Esophagus (tissue), 2 donors: ENCODE measurements at regions not wholly inside any gene's neighbourhood (a gene's known extent, or its start where the extent isn't known, plus 50 kb on each side); places are given as distances from the start of the nearest gene placed in this dataset.

Experiments used
- H3K27ac ChIP-seq, 2 donors: one replicate each; pipeline ENCODE4 v1.5.1; 2013; ENCODE audit warnings: low read depth in 2 of 2, mild to moderate bottlenecking in 2 of 2, inconsistent platforms in 1 of 2, low read length in 1 of 2, moderate library complexity in 1 of 2
- H3K27me3 ChIP-seq, 2 donors: one replicate each; pipeline ENCODE4 v1.6.1; 2013; ENCODE audit warnings: low read length in 2 of 2, control low read depth in 1 of 2, mild to moderate bottlenecking in 1 of 2; ENCODE audit not compliant: insufficient read depth in 2 of 2, control insufficient read depth in 1 of 2
- H3K36me3 ChIP-seq, 2 donors: one replicate each; pipeline ENCODE4 v1.6.1; 2013; ENCODE audit warnings: low read length in 1 of 2; ENCODE audit not compliant: control insufficient read depth in 2 of 2, insufficient read depth in 2 of 2
- H3K4me1 ChIP-seq, 2 donors: one replicate each; pipeline ENCODE4 v1.6.1; 2013; ENCODE audit warnings: low read length in 1 of 2; ENCODE audit not compliant: control insufficient read depth in 2 of 2, insufficient read depth in 2 of 2
- H3K4me3 ChIP-seq, 2 donors: one replicate each; pipeline ENCODE4 v1.5.1; 2013; ENCODE audit warnings: low read length in 2 of 2, mild to moderate bottlenecking in 2 of 2, low read depth in 1 of 2, moderate library complexity in 1 of 2
- H3K9me3 ChIP-seq, 2 donors: one replicate each; pipeline ENCODE4 v1.6.1; 2013; ENCODE audit warnings: mild to moderate bottlenecking in 2 of 2, low read depth in 1 of 2, low read length in 1 of 2, moderate library complexity in 1 of 2; ENCODE audit not compliant: control insufficient read depth in 2 of 2, insufficient read depth in 1 of 2
- WGBS, 2 donors: extraction: QIAGEN DNeasy Blood & Tissue Kit; methylation state at CpG; one replicate each; pipeline ENCODE4 v1.1.7; 2013; 5-methylcytosine and 5-hydroxymethylcytosine counted together
- donor health status: healthy with polysubstance abuse.
- donor health status: Bipolar disorder and iron deficiency.

DNA sequence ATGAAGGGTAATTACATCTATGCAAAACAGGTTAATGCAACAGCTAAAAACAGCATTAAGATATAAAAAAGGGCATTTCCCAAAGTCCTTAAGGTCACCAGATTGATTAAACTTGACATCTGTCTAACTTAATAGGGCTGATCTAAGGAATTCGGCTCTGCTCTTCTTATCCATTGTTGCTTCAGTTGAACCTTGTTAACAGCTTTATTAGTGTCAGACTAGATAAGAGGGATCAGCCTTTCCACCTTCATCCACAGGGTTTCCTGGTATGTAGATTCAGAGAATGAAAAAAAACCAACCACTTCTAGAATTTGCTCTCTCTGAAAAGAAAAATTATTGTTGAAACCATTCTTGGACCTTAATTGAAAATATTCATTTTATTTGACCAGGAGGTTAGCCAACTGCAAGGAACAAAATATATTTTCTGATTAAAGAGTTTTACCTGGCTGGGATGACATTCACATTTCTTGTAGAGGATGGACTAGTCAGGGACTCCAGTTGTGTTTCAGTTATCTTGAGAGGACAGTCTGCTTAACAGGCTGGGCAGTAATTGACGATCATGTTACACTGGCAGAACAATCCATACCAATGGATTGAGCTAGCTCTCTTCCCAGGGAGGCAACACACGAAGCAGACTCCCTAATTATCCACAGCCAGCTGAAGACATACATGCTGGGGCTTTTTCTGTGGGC lies 357.4 kb upstream of the ACVR2A start:
- Histone ChIP-seq H3K36me3 (no peaks in the 10 kb centered on the region), H3K4me1 (no peaks in the 10 kb centered on the region), H3K27ac (no peak overlapping the region), H3K27me3 (no peaks in the 10 kb centered on the region), H3K4me3 (no peak overlapping the region), H3K9me3 (no peaks in the 10 kb centered on the region)
- 71 to 73% methylated on average over 3 of the region's 3 CpGs for WGBS, 2 donors

DNA sequence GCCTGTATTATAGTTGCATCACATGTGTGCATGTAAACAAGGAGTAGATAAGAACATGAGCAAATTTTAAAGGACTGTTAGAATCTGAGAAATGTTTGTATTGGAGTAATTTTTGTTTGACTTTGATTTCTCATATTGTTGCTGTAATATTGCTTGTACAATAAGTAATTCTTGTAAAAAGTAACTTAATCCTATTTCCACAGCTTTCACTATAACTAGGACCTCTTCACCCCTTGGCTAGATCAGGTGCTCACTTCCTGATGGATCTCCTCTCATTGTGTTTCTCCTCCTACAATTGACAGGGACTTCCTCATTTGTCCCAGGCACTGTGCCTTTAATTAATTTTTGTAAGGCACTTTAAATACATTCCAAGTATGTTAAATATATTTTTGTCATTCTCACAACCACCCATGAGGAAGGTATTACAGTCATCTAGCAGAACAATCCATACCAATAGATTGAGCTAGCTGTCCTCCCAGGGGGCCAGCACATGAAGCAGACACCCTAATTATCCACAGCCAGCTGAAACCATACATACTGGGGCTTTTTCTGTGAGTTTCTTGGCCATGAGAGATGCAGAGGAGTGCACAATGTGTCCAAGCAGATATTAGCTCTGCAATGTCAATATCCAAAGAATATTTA lies 359.5 kb upstream of the ACVR2A start:
- Histone ChIP-seq H3K9me3 (no peaks in the 10 kb centered on the region), H3K4me1 (no peaks in the 10 kb centered on the region)

DNA sequence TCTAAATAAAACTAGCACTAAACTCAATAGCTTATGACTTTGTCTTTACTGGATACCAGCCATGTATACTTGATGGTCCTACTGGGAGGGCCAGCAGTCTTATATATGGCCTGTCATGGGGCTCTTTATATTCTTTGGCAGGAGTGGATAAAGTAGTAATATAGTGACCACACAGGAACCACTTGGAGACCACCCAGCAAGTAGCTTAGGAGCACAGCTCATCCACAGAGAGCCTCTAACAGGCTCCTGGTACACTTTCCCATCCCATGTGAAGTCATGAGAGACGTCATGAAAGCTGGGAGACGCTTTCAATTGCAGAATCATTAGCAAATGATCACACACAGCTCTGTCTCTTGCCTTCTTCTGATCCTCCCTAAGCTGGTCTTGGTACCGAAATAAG lies 360.9 kb upstream of the ACVR2A start:
- no peaks in the 10 kb centered on the region for H3K27me3 ChIP-seq
- no peak overlapping the region for H3K4me3 ChIP-seq
- H3K4me1 ChIP-seq: no peaks in the 10 kb centered on the region
- no peaks in the 10 kb centered on the region for H3K36me3 ChIP-seq
- no peak overlapping the region for H3K27ac ChIP-seq
- no peaks in the 10 kb centered on the region for H3K9me3 ChIP-seq
- WGBS, 2 donors: 63 to 69% methylated on average over 3 of the region's 3 CpGs

More for the DNA sequence above, 359.5 kb upstream of the ACVR2A start:
- Histone ChIP-seq H3K27me3 (no peaks in the 10 kb centered on the region), H3K4me3 (no peak overlapping the region), H3K36me3 (no peaks in the 10 kb centered on the region), H3K27ac (no peak overlapping the region)

- Histone ChIP-seq H3K9me3 (no peaks in the 10 kb centered on the region), H3K4me1 (no peaks in the 10 kb centered on the region), H3K27me3 (no peaks in the 10 kb centered on the region), H3K36me3 (no peaks in the 10 kb centered on the region), H3K27ac (no peak overlapping the region), H3K4me3 (no peak overlapping the region)
- 67 to 73% methylated on average over 3 of the region's 3 CpGs for WGBS, 2 donors
Measured at GRCh38 chr2:147482916-147483669, 361.7 kb upstream of the ACVR2A start.

- H3K36me3 ChIP-seq: no peaks in the 10 kb centered on the region
- H3K4me1 ChIP-seq: no peaks in the 10 kb centered on the region
- no peak overlapping the region for H3K4me3 ChIP-seq
- no peaks in the 10 kb centered on the region for H3K9me3 ChIP-seq
- no peak overlapping the region for H3K27ac ChIP-seq
- WGBS, 2 donors: 77 to 80% methylated on average over 6 of the region's 6 CpGs
- no peaks in the 10 kb centered on the region for H3K27me3 ChIP-seq
Measured at GRCh38 chr2:147482111-147482895, 362.5 kb upstream of the ACVR2A start.

DNA sequence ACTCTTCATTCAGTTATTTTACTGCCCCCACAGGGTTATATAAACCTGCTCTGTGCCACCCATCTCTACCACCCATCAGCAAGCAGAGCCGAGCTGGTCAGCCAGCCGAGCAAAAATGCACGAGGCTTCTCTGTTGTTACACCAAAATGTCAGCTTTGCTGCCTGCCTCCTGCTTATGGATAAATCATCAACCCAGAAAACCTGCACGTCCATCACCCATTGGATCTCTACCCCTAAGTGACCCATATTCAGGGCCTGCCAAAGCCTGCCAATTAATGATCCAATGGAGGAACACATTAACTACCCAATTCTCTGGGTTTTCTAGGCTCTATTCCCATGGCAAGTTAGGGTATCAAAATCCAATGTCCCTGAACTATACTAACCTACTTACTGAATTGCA lies 365.5 kb upstream of the ACVR2A start:
- Histone ChIP-seq H3K27me3 (no peaks in the 10 kb centered on the region), H3K36me3 (no peaks in the 10 kb centered on the region), H3K9me3 (no peaks in the 10 kb centered on the region), H3K27ac (no peak overlapping the region), H3K4me1 (no peaks in the 10 kb centered on the region), H3K4me3 (no peak overlapping the region)
- WGBS, 2 donors: 92 to 96% methylated on average over 4 of the region's 4 CpGs

DNA sequence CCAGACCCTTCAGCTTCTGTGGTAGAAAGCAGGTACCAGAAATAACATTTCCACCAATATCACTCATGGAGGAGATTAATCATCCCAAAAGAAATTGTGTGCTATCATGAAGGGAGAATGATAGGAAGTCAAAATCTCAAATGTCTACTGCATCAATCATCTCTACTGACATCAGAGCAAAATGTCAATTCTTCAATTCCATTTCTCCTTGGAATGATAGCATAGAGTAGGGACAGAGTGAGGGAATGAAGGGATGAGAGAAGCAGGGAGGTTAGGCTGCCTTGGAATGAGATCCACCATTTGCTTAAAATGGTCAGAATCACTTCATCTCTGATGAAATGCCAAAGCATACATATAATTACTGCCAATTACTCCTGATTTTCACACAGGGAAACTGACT lies 371.8 kb upstream of the ACVR2A start:
- Histone ChIP-seq H3K4me3 (no peak overlapping the region), H3K27me3 (no peaks in the 10 kb centered on the region), H3K36me3 (no peaks in the 10 kb centered on the region), H3K9me3 (no peaks in the 10 kb centered on the region), H3K27ac (no peak overlapping the region), H3K4me1 (no peaks in the 10 kb centered on the region)

DNA sequence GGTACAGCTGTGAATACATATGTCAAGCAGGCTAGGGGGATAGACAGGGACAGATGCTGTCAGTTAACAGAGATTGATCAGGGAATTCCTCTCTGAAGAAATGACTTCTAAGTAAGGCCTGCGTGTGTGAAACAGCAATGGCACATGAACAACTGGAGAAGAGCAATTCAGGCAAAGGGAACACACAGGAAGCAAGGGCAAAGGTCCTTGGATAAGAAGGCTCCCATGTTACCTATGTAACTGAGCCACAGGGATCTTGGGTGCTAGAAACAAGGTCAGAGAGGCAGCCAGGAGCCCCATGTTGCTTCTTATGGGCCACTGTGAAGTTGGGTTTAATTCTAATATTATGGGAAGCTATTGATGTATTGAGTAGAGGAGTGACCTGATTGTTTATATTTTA lies 373.7 kb upstream of the ACVR2A start:
- Histone ChIP-seq H3K36me3 (no peaks in the 10 kb centered on the region), H3K4me1 (no peaks in the 10 kb centered on the region), H3K9me3 (no peaks in the 10 kb centered on the region), H3K4me3 (no peak overlapping the region), H3K27ac (no peak overlapping the region), H3K27me3 (no peaks in the 10 kb centered on the region)
- WGBS, 2 donors: 83 to 84% methylated on average over 1 of the region's 1 CpG

GRCh38 chr2:147469471-147469870 lies 375.4 kb upstream of the ACVR2A start:
- H3K4me1 ChIP-seq: no peaks in the 10 kb centered on the region
- 79 to 80% methylated on average over 2 of the region's 2 CpGs for WGBS, 2 donors
- no peaks in the 10 kb centered on the region for H3K9me3 ChIP-seq
- H3K27me3 ChIP-seq: no peaks in the 10 kb centered on the region
- no peaks in the 10 kb centered on the region for H3K36me3 ChIP-seq
- no peak overlapping the region for H3K4me3 ChIP-seq
- H3K27ac ChIP-seq: no peak overlapping the region
